ENCODE measurements at regions not wholly inside any gene's neighbourhood (a gene's known extent, or its start where the extent isn't known, plus 50 kb on each side); places are given as distances from the start of the nearest gene placed in this dataset.
"Not testable (repeated sequence)": the region's sequence is repeated elsewhere in the genome, so short reads cannot be mapped to it uniquely, and the experiment has no call there.

DNA sequence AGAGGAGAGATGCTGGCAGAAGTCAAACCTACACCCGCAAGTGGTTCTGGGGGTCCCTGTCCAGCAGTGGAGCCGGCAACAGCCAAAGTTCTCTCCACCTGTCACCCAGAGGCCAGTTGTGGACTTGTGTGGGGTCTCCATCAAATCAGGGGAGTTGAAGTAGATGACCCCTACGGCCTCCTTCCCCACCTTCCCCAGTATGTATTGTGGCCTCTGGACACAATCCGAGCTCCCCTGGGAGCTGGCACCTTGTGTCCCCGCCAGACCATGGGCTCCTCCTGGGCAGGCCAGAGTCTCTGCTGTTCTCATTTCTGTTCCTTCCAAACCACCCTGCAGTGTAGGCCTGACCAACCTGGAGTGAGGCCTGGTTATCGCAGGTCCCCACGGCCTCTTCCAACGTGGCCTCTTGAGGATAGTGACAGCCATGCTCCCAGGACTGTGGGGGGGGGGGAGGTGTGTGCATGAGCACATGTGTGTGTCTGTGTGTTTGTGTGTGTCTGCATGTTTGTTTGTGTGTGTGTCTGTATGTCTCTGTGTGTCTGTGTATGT is 246.4 kb downstream of the MATN1 start:
- no peak for DNase-seq

GRCh38 chr1:30476476-30476875 is 246.9 kb downstream of the MATN1 start:
- DNase-seq: no peak

DNA sequence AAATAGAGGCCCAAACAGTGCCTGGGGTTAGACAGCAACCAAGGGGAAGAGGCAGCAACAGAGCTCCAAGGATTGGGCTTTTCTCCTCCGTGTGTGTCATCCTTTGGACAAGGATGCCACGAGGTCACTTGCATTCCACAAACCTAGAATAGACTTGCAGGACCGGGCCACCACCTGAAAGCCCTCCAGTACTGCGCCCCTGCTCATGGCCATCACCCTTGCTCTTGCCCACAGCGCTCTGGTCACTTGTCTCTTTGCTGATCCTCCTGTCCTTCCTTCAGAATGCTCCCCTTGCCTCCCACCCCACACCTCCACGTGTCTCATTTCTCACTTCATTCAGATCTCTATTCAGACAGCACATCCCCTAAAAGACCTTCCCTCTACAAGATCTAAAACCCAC is 247.4 kb downstream of the MATN1 start:
- no peak for DNase-seq

- DNase-seq: no peak
These were observed 248.2 kb downstream of the MATN1 start for GRCh38 chr1:30475201-30475600.

- no peak for DNase-seq
These were observed 248.6 kb downstream of the MATN1 start for GRCh38 chr1:30474818-30475200.

DNA sequence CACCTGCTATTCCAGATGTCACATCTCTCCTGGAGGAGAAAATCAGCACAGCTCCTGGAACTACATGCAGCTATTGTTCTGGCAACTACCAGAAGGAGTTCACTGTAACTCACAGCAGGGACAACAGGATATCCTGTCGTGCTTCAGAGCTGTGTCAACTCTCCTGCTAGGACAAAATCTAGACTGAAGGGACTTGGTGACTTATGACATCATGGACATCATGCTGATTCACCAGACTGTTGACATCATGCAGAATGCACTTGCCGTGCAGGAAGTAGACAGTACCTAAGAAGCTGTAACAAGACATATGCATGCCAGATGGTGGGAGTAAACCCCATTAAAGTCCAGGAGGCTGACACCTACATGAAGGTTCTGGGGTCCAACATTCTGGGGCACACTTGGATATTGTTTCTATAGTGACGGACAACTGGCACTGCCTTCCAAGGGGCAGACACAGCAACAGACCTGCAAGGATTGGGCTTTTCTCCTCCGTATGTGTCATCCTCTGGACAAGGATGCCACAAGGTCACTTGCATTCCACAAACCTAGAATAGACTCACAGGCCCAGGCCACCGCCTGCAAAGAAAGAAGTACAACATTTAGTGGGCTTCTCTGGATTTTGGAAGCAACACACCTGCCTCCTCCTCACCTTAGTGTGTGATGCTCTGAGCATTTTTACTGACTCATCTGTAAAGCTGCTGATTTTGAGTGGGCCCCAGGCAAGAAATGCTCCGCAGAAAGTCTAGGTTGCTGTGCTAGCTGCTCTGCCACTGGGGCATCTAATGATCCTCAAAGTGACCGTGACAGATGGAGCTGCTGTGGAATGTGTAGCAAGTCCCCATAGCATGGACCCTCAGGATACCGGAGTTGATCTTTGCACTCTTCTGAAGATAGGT is 249.2 kb downstream of the MATN1 start:
- no peak for DNase-seq

GRCh38 chr1:30472526-30472925 is 250.9 kb downstream of the MATN1 start:
- no peak for DNase-seq

DNA sequence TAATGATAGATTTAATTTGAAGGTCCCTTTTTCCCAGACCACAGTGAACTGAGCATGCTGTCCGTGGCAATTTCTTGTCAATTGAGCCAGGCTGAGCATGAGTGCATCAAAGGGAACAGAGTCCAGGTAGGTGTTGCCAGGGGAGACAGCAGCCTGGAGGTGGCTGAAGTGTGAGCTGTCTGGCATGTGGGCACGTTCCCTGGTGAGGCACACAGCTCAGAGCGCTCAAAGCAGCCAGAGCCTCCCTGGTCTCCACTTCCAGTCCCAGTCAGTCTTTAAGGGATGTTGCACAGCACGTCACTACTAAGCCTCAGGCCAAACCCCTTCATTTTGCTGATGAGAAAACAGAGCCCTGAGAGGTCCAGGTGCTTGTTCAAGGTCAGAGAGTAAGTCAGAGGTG is 251.4 kb downstream of the MATN1 start:
- no peak for DNase-seq

DNA sequence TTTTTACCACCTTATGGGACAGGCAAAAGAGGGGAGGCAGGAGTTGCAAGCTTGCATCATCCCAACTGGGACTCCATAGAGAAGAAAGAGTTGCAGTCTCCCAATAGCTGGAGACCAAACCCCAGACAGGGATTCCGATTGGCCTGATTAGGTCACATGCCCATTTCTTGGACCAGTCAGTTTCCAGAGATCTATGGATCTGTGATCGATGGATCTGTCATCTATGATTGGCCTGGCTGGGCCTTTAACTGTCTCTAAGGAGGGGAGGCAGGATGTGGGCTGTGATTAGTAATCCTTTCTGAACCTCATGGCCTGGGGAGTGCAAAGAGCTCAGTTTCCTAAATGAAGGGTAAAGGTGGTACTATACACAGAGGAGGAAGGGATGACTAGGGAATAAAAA is 252.1 kb downstream of the MATN1 start:
- no peak for DNase-seq

DNA sequence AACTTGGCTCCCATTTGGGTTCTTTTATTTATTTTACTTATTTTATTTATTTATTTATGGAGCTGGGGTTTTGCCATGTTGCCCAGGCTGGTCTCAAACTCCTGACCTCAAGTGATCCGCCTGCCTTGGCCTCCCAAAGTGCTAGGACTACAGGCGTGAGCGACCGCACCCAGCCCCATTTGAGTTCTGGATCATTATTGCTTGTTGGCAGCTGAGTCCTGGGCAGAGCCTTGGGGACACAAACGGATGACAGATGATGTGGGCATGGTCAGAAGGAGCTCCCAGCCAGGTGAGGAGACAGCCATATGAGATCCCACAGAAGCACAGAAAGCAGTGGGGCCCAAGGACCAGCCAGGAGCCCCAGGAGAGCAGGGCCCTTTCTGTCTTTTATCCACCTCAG is 254.0 kb downstream of the MATN1 start:
- DNase-seq: no peak

- DNase-seq: no peak
These were observed 256.3 kb downstream of the MATN1 start for GRCh38 chr1:30467101-30467500.

DNA sequence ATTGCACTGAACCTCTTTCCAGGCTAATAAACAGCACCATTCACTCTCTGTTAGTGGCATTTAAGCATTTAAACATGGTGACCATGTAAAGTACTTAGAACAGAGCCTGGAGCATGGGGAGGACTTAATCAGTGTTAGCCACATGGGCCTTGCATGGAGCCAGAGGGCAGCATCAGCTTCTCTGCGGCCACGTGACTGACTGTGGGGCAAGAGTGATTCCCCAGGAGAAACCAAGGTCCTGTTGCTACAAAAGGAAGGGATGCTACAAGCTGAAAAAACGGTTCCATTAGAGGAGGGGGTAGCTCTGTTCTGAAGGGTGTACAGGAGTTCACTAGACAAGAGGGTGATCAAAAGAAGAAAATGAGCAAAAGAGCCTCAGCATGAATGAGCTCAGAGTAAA is 256.8 kb downstream of the MATN1 start:
- DNase-seq: no peak

DNA sequence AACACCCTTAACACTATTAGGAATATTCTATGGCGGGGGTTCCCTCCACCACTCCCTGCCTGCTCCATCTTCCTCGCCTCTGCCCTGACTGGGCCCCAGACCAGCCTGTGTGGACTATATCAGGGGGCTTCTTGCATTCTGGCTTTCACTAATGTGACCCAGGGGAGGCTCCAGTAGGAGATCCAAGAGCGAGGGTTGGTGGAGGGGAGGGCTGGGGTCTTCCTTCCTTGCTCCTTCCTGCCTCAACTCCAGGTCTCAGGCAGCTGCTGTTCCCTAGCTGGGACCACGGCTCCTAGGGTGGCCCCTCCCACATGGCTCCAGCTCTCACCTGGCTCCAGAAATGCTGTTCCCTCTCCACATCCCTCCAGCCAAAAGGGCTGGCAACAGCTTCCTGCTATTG is 257.4 kb downstream of the MATN1 start:
- no peak for DNase-seq

DNA sequence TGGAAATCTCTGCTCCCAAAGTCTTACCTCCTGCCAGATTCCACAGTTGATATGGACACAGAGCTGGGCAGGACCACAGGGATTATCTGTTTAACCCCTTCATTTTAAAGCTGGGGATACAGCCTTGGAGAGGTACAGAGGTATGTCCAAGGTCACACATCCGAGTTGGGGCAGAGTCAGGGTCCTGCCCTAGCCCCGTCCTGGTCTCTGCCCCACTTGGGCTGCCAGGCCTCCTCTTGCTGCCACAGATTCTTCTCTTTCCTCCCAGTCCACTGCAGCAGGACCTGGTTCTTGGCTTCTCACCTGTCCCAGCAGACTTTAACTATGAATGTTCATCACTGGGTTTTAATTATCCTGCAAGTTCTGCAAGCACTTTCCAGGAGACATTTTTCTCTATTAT is 258.3 kb downstream of the MATN1 start:
- no peak for DNase-seq

DNA sequence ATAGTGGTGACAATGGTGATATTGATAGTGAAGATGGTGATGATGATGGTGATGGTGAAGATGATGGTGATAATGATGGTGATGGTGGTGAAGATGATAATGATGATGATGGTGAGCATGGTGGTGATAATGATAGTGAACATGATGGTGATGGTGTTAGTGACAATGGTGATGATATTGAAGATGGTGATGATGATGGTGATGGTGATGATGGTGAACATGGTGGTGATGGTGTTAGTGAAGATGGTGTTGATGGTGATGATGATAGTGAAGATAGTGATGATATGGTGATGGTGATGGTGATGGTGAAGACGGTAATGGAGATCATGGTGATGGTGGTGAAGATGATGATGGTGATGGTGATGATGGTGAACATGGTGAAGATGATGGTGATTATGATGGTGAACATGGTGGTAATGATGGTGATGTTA is 259.2 kb downstream of the MATN1 start:
- DNase-seq: no peak

DNA sequence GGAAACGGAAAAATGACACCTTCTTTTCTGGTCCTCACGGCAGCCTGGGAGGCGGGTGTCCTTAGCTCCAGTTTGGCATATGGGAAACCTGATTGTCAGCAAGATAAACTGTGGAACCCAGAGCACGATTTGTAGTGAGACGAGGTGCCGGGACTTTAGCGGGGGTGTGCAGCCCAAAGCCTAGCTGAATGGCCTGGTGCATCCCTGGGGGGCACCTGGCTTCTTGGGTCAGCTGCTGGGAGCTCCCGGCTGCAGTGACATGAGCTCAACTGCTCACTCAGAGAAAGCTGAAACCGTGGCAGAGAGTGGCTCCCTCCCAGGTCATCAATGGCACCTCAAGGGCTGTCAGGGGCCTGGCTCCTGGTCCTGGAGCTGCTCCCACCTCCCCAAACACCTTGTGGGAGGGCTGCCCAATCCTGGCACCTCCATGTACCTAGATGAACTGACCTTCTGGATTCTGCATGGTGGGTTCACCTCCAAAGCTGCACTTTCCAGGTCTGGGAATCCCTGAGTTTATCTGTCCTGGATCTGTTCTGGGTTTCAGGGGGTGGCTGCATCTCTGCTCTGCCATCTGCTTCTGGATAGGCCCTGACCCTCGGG is 260.5 kb downstream of the MATN1 start:
- no peak for DNase-seq

GRCh38 chr1:30462166-30462565 is 261.2 kb downstream of the MATN1 start:
- no peak for DNase-seq

DNA sequence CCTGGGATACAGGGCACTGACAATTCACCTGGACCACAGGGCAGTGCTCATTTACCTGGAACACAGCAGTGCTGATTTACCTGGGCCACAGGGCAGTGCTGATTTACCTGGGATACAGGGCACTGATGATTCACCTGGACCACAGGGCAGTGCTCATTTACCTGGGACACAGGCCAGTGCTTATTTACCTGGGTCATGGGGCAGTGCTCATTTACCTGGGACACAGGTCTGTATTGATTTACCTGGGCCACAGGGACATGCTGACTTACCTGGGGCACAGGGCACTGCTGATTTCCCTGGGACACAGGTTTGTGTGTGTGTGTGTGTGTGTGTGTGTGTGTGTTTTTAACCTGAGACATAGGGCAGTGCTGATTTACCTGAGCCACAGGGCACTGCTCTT is 261.7 kb downstream of the MATN1 start:
- DNase-seq: no peak

- DNase-seq: no peak
These were observed 262.7 kb downstream of the MATN1 start for GRCh38 chr1:30460661-30461060.

- not testable (repeated sequence) for DNase-seq
These were observed 264.5 kb downstream of the MATN1 start for GRCh38 chr1:30458730-30459485.

DNA sequence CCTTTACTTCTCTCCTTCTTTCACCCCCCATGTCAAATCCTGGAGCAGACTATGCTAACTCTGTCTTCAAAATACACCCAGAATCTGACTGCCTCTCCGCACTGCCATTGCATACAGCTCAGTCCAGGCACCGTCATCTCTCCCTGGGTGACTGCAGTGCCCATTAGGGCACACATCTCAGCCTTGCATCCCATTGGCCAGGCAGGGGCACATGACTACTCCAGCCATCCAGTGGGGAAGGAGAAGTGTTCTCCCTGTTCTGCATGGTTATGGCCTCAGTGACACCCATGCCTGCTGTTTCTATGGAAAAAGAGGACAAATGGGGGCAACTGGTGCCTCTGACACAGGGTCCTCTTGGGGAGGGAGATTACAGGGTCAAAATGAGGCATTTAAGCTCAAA is 270.5 kb downstream of the MATN1 start:
- DNase-seq: no peak

- DNase-seq: no peak
These were observed 271.2 kb downstream of the MATN1 start for GRCh38 chr1:30452170-30452569.

DNA sequence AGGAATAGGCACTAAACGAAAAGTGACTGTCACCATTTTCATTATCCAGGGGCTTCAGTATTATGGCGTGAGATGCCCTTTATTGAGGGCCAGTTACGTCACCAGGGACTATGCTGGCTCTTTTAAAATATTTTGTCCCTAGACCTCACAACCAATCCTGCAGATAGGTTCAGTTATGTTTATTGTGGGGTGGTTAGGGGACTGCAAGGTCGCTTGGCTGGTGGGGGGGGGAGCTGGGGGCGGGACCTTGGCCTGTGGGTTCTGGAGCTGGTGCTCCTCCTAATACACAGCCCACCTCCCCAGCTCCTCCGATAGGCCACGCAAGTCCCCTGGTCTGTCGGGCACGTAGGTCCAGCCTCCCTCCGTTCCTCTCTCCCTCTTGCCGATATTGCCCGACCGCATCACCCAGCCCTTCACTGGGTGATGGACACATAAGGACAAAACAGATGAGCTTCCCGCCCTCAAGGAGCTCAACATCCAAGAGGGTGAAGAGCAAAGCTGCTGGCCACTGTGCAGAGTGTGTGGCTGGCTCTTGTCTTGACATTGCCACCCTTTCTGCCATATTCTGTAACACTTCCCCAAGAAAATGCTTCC is 271.8 kb downstream of the MATN1 start:
- no peak for DNase-seq
